Thyroid gland (tissue), 4 donors: ENCODE measurements at regions not wholly inside any gene's neighbourhood (a gene's known extent, or its start where the extent isn't known, plus 50 kb on each side); places are given as distances from the start of the nearest gene placed in this dataset.

Source experiments
- DNase-seq, 2 donors: peaks; one replicate each; pipeline ENCODE4 v3.0.0-alpha.2; 2019
- H3K27ac ChIP-seq, 3 donors: fragments of 200-600 bp; sonication (generic); 1 replicate in 2 of 3; 2 replicates in 1 of 3; pipeline ENCODE4 v1.5.1; 2016 to 2019; ENCODE audit warnings: mild to moderate bottlenecking in 1 of 3, moderate library complexity in 1 of 3
- H3K27me3 ChIP-seq: fragments of 200-600 bp; sonication (generic); one replicate; pipeline ENCODE4 v1.5.1; 2019
- H3K36me3 ChIP-seq, 2 donors: fragments of 200-600 bp; sonication (generic); one replicate each; pipeline ENCODE4 v1.5.1; 2016 to 2019
- H3K4me1 ChIP-seq, 2 donors: fragments of 200-600 bp; sonication (generic); one replicate each; pipeline ENCODE4 v1.5.1; 2017 to 2019
- H3K4me3 ChIP-seq, 3 donors: fragments of 200-600 bp; sonication (generic); replicated peaks in 1 of 3; 1 replicate in 2 of 3; 2 replicates in 1 of 3; pipeline ENCODE4 v1.5.1; 2016; ENCODE audit warnings: mild to moderate bottlenecking in 1 of 3
- H3K9me3 ChIP-seq: fragments of 200-600 bp; sonication (generic); one replicate; pipeline ENCODE4 v1.5.1; 2017
- POLR2A ChIP-seq, 2 donors: fragments of 450-650 bp; IDR thresholded peaks; one replicate each; pipeline ENCODE4 v1.6.1; 2017; ENCODE audit warnings: antibody characterized with exemption in 2 of 2, mild to moderate bottlenecking in 2 of 2, moderate library complexity in 1 of 2
- WGBS, 2 donors: methylation state at CpG; one replicate each; pipeline ENCODE4 v1.1.5; 2017; 5-methylcytosine and 5-hydroxymethylcytosine counted together
- intact Hi-C: fragments of 100-400 bp; cut with DNase I; formaldehyde crosslinking; loops from one replicate; pipeline ENCODE4 v1.15.1; 2023
- TF ChIP-seq, protein P1 (sequence below), 6 experiments: fragments of 200-600 bp in 3 of 6; fragments of 450-650 bp in 3 of 6; sonication (generic) in 3 of 6; IDR thresholded peaks; one replicate each; pipeline ENCODE4 v1.5.1; 2016 to 2019; ENCODE audit warnings: antibody characterized with exemption in 6 of 6, mild to moderate bottlenecking in 2 of 6, inconsistent platforms in 1 of 6, moderate library complexity in 1 of 6

DNA sequence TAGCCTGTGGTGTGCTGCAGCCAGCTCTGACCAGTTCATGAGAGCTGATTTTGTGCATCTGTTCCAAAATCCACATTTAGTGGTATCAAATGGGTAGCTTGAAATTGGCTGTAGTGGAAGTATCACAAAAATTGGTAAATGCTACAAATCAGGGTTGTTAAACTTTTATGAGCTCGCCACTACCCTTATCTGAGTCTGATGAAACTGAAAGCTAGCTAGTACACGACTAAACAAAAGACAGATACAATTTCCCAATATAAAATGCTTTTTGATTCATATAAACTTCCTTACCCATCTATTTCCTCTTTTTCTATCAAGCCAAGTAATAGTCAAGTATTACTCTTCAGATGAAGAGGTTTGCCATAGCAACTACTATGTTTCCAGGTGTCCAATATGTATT lies 392.0 kb downstream of the TMEM161B start:
- no peaks in the 10 kb centered on the region for H3K36me3 ChIP-seq
- H3K9me3 ChIP-seq: no peaks in the 10 kb centered on the region
- TF ChIP-seq, protein P1, sequence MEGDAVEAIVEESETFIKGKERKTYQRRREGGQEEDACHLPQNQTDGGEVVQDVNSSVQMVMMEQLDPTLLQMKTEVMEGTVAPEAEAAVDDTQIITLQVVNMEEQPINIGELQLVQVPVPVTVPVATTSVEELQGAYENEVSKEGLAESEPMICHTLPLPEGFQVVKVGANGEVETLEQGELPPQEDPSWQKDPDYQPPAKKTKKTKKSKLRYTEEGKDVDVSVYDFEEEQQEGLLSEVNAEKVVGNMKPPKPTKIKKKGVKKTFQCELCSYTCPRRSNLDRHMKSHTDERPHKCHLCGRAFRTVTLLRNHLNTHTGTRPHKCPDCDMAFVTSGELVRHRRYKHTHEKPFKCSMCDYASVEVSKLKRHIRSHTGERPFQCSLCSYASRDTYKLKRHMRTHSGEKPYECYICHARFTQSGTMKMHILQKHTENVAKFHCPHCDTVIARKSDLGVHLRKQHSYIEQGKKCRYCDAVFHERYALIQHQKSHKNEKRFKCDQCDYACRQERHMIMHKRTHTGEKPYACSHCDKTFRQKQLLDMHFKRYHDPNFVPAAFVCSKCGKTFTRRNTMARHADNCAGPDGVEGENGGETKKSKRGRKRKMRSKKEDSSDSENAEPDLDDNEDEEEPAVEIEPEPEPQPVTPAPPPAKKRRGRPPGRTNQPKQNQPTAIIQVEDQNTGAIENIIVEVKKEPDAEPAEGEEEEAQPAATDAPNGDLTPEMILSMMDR (IDR thresholded peaks at IDR 0.05): no peak
- no peak for TF ChIP-seq POLR2A (IDR thresholded peaks at IDR 0.05)
- no peak overlapping the region for H3K4me3 ChIP-seq
- WGBS, 2 donors: 81 to 85% methylated on average over 2 of the region's 2 CpGs
- intact Hi-C loops: no loop called here
- H3K4me1 ChIP-seq: no peaks in the 10 kb centered on the region
- DNase-seq: no peak
- no peaks in the 10 kb centered on the region for H3K27me3 ChIP-seq
- H3K27ac ChIP-seq: no peak overlapping the region

DNA sequence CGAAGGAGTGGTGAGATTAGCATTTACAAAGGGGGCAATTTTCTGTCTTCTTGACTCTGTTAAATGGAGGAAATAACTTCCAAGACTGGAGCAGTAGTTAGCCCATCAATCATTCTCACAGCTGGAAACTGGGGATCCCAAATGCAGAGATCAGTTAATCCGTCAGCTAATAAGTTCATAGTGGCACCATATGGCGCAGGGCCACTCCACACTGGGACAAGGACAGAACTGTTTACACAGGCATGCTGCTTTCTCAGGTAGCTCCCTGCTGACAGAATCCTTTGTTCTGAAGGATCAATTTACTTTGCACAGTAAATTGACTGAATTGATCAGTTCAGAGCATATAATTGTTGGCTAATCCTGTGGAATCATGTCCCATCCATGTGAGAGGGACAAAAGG lies 395.7 kb downstream of the TMEM161B start:
- TF ChIP-seq POLR2A (IDR thresholded peaks at IDR 0.05): no peak
- TF ChIP-seq, protein P1 (IDR thresholded peaks at IDR 0.05): no peak
- Histone ChIP-seq H3K27ac (no peak overlapping the region), H3K4me3 (no peak overlapping the region), H3K4me1 (no peaks in the 10 kb centered on the region), H3K27me3 (no peaks in the 10 kb centered on the region), H3K36me3 (no peaks in the 10 kb centered on the region), H3K9me3 (no peaks in the 10 kb centered on the region)
- 61 to 62% methylated on average over 3 of the region's 3 CpGs for WGBS, 2 donors
- no peak for DNase-seq
- intact Hi-C loops: no loop called here

DNA sequence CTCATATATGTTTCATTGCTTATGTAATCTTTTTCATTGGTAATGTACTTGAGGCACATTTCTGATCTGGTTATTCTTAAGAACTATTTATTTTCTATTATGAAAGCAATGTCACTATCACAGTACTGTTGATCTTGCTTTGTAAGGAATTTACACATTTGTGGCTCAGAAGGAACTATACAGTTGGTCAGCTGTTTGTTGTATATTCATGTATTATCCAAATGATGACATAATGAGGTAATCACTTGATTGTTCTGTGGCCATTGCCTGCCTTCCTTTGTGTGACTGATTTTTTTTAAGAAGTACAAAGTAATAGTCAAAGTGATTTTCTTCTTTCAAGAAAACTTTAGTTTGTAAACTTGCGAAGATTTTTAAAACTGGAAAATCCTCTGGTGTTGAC lies 399.9 kb downstream of the TMEM161B start:
- no peaks in the 10 kb centered on the region for H3K4me1 ChIP-seq
- H3K4me3 ChIP-seq: no peak overlapping the region
- intact Hi-C loops: no loop called here
- H3K36me3 ChIP-seq: no peaks in the 10 kb centered on the region
- 94 to 96% methylated on average over 1 of the region's 1 CpG for WGBS, 2 donors
- H3K27ac ChIP-seq: no peak overlapping the region
- DNase-seq: no peak
- TF ChIP-seq, protein P1 (IDR thresholded peaks at IDR 0.05): no peak
- no peak for TF ChIP-seq POLR2A (IDR thresholded peaks at IDR 0.05)
- no peaks in the 10 kb centered on the region for H3K9me3 ChIP-seq
- H3K27me3 ChIP-seq: no peaks in the 10 kb centered on the region

DNA sequence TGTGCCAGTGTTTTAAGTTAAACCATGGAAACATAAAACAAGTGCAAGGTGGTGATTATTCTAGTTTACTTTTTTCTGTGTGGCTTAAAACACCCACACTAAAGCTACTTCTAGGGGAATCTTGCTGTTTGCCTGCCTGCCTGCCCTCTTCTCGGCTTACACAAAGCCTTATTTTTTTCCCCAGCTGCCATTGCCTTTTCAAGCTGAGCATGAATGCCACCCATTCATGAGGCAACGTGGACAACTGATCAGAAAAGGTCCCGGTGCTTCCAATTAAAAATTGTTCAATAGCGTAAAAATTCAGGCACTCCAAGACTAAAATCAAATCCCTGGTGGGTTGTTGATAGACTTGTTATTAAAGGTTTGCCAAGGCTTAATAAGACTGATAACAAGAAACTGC lies 401.4 kb downstream of the TMEM161B start:
- no peak for DNase-seq
- intact Hi-C loops: no loop called here
- TF ChIP-seq, protein P1 (IDR thresholded peaks at IDR 0.05): no peak
- no peak for TF ChIP-seq POLR2A (IDR thresholded peaks at IDR 0.05)

DNA sequence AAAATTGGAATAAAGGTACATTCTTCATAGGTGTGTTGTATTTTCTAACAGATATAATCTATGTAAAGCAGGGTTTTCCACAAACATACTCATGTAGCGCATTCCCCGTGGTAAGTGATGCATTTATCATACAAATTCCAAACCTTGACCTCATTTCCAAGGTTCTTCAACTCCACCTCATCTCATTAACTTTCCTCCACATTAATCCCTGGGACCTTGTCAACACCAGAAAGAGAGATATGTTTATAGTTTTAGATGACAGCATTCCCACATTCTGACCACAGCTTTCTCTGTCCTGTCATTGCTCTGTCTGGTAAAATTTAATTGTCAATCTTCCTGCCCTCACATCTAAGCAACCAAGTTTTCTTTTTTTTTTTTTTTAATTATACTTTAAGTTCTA lies 415.1 kb downstream of the TMEM161B start:
- TF ChIP-seq, protein P1 (IDR thresholded peaks at IDR 0.05): no peak
- no peak for TF ChIP-seq POLR2A (IDR thresholded peaks at IDR 0.05)
- H3K9me3 ChIP-seq: no peaks in the 10 kb centered on the region
- H3K27ac ChIP-seq: no peak overlapping the region
- intact Hi-C loops: no loop called here
- 88 to 89% methylated on average over 2 of the region's 2 CpGs for WGBS, 2 donors
- no peak for DNase-seq
- H3K4me3 ChIP-seq: no peak overlapping the region
- no peaks in the 10 kb centered on the region for H3K27me3 ChIP-seq
- H3K4me1 ChIP-seq: no peaks in the 10 kb centered on the region
- H3K36me3 ChIP-seq: no peaks in the 10 kb centered on the region

More for the DNA sequence above, 401.4 kb downstream of the TMEM161B start:
- Histone ChIP-seq H3K4me1 (no peaks in the 10 kb centered on the region), H3K27ac (no peak overlapping the region), H3K27me3 (no peaks in the 10 kb centered on the region), H3K9me3 (no peaks in the 10 kb centered on the region), H3K36me3 (no peaks in the 10 kb centered on the region), H3K4me3 (no peak overlapping the region)
- 61 to 63% methylated on average over 4 of the region's 4 CpGs for WGBS, 2 donors
